Fibroblast of lung (primary cell): ENCODE measurements at regions not wholly inside any gene's neighbourhood (a gene's known extent, or its start where the extent isn't known, plus 50 kb on each side); places are given as distances from the start of the nearest gene placed in this dataset.

Experiments used
- DNase-seq, 2 donors: peaks; one replicate each; pipeline versions ENCODE4 v3.0.0 to v3.0.0-alpha.2; 2010; ENCODE audit warnings: low read depth in 2 of 2
- H2AFZ ChIP-seq: 2 replicates; pipeline ENCODE4 v1.5.1; 2012; ENCODE audit warnings: low read length, control low read depth, inconsistent platforms
- H3K27ac ChIP-seq: 2 replicates; pipeline ENCODE4 v1.5.1; 2011; ENCODE audit warnings: low read length, control low read depth; ENCODE audit not compliant: insufficient read depth
- H3K27me3 ChIP-seq: 2 replicates; pipeline ENCODE4 v1.5.1; 2011; ENCODE audit warnings: mild to moderate bottlenecking, low read length; ENCODE audit not compliant: control insufficient read depth, insufficient read depth
- H3K36me3 ChIP-seq: 2 replicates; pipeline ENCODE4 v1.5.1; 2011; ENCODE audit warnings: low read length; ENCODE audit not compliant: control insufficient read depth, insufficient read depth
- H3K4me1 ChIP-seq: 2 replicates; pipeline ENCODE4 v1.5.1; 2011; ENCODE audit warnings: low read length; ENCODE audit not compliant: control insufficient read depth, insufficient read depth; ENCODE audit errors: extremely low read depth
- H3K4me2 ChIP-seq: 2 replicates; pipeline ENCODE4 v1.5.1; 2011; ENCODE audit warnings: low read length, control low read depth; ENCODE audit not compliant: insufficient read depth; ENCODE audit errors: extremely low read depth
- H3K4me3 ChIP-seq, 4 experiments: fragments of 200-600 bp in 1 of 4; sonication (generic) in 1 of 4; replicated peaks in 1 of 4; 2 replicates each; pipeline ENCODE4 v1.5.1; 2011 to 2016; ENCODE audit warnings: low read length in 4 of 4, low read depth in 3 of 4, mild to moderate bottlenecking in 3 of 4, control low read depth in 2 of 4, inconsistent platforms in 1 of 4, mixed read lengths in 1 of 4; ENCODE audit not compliant: insufficient read depth in 1 of 4; ENCODE audit errors: control extremely low read depth in 1 of 4
- H3K79me2 ChIP-seq: 2 replicates; pipeline ENCODE4 v1.5.1; 2012; ENCODE audit warnings: mild to moderate bottlenecking, low read length, inconsistent platforms; ENCODE audit not compliant: control insufficient read depth, insufficient read depth
- H3K9ac ChIP-seq: 2 replicates; pipeline ENCODE4 v1.5.1; 2011; ENCODE audit warnings: mild to moderate bottlenecking, low read length, control low read depth; ENCODE audit not compliant: insufficient read depth
- H3K9me3 ChIP-seq: 2 replicates; pipeline ENCODE4 v1.5.1; 2012; ENCODE audit warnings: low read depth, low read length; ENCODE audit not compliant: control insufficient read depth, insufficient read depth
- H4K20me1 ChIP-seq: 2 replicates; pipeline ENCODE4 v1.5.1; 2011; ENCODE audit warnings: low read length; ENCODE audit not compliant: control insufficient read depth, insufficient read depth; ENCODE audit errors: extremely low read depth
- EZH2 ChIP-seq: IDR thresholded peaks from 2 replicates; pipeline ENCODE4 v1.5.1; 2012; ENCODE audit warnings: low read length, control low read depth, mild to moderate bottlenecking; ENCODE audit errors: missing control alignments
- TF ChIP-seq, protein P1 (sequence below), 2 donors: IDR thresholded peaks in 1 of 2; conservative IDR thresholded peaks in 1 of 2; 1 replicate in 1 of 2; 2 replicates in 1 of 2; pipeline ENCODE4 v1.5.1; 2011 to 2012; ENCODE audit warnings: low read length in 2 of 2, control low read depth in 1 of 2, inconsistent platforms in 1 of 2, low read depth in 1 of 2, mild to moderate bottlenecking in 1 of 2

DNA sequence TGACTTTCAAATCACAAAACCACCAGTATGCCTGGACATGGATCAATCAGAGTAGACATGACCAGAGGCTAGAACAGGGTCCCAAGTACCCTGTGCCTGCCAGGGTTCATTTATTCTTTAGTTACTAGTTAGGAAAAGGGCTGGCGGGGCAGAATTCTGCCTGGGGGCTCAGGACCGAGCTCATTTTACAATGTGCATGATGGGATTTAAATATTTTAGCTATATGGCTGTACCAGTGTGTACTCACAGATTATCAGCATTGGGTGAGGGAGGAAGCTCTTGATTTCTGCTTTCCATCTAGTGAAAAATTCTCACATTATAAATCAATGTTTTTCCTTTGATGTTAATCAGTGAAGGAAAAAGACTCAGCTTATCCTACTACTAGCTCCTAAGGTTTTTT lies 1511.1 kb downstream of the EFNA5 start:
- no peak for DNase-seq
- TF ChIP-seq EZH2, result no peak
- TF ChIP-seq, protein P1, sequence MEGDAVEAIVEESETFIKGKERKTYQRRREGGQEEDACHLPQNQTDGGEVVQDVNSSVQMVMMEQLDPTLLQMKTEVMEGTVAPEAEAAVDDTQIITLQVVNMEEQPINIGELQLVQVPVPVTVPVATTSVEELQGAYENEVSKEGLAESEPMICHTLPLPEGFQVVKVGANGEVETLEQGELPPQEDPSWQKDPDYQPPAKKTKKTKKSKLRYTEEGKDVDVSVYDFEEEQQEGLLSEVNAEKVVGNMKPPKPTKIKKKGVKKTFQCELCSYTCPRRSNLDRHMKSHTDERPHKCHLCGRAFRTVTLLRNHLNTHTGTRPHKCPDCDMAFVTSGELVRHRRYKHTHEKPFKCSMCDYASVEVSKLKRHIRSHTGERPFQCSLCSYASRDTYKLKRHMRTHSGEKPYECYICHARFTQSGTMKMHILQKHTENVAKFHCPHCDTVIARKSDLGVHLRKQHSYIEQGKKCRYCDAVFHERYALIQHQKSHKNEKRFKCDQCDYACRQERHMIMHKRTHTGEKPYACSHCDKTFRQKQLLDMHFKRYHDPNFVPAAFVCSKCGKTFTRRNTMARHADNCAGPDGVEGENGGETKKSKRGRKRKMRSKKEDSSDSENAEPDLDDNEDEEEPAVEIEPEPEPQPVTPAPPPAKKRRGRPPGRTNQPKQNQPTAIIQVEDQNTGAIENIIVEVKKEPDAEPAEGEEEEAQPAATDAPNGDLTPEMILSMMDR (conservative IDR thresholded peaks at IDR 0.05 in 1 of 2, IDR thresholded peaks at IDR 0.05 in 1 of 2; ENCODE audit: low read depth in 1 of 2, low read length in 2 of 2), result no peak
- Histone ChIP-seq H3K27me3 (no peaks in the 10 kb centered on the region), H3K27ac (no peak overlapping the region), H3K4me2 (no peak overlapping the region), H3K79me2 (no peaks in the 10 kb centered on the region), H3K36me3 (no peaks in the 10 kb centered on the region), H3K9me3 (no peaks in the 10 kb centered on the region), H3K4me3 (no peak overlapping the region), H2AFZ (no peak overlapping the region), H3K4me1 (no peaks in the 10 kb centered on the region), H3K9ac (no peak overlapping the region), H4K20me1 (no peaks in the 10 kb centered on the region)

DNA sequence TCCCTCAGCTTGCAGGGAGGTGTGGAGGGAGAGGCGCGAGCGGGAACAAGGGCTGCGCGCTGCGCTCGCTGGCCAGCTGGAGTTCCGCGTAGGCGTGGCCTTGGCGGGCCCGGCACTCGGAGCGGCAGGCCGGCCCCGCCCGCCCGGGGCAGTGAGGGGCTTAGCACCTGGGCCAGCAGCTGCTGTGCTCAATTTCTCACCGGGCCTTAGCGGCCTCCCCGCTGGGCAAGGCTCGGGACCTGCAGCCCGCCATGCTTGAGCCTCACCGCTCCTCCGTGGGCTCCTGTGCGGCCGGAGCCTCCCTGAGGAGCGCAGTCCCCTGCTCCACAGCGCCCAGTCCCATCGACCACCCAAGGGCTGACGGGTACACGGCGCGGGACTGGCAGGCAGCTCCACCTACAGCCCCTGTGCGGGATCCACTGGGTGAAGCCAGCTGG lies 1516.4 kb downstream of the EFNA5 start:
- Histone ChIP-seq H3K79me2 (no peaks in the 10 kb centered on the region), H3K27me3 (no peaks in the 10 kb centered on the region), H3K9ac (no peak overlapping the region), H3K27ac (no peak overlapping the region), H3K36me3 (no peaks in the 10 kb centered on the region), H4K20me1 (no peaks in the 10 kb centered on the region), H3K9me3 (no peaks in the 10 kb centered on the region), H3K4me2 (no peak overlapping the region), H3K4me1 (no peaks in the 10 kb centered on the region), H3K4me3 (no peak overlapping the region), H2AFZ (no peak overlapping the region)
- no peak for TF ChIP-seq EZH2
- TF ChIP-seq, protein P1 (conservative IDR thresholded peaks at IDR 0.05 in 1 of 2, IDR thresholded peaks at IDR 0.05 in 1 of 2; ENCODE audit: low read depth in 1 of 2, low read length in 2 of 2), result no peak
- no peak for DNase-seq

DNA sequence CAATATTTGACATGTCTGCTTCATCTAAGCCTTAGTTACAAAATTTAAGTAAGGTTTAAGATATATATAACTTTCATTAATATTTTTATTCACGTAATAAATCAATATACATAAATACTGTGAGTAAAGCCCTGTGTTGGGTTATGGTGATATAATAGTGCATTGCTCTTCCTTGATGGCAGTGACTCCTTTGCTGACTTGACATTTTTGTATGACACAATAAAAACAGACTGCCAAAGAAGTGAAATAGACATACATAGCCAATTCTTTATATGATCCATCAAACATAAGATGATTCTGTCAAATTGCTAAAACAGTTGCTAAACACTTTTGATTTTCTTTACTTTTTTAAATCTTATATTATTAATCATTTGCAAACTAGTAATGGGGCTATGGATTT lies 1518.2 kb downstream of the EFNA5 start:
- Histone ChIP-seq H4K20me1 (no peaks in the 10 kb centered on the region), H3K9ac (no peak overlapping the region), H3K27me3 (no peaks in the 10 kb centered on the region), H3K4me2 (no peak overlapping the region), H3K4me3 (no peak overlapping the region), H3K9me3 (no peaks in the 10 kb centered on the region), H2AFZ (no peak overlapping the region), H3K27ac (no peak overlapping the region), H3K4me1 (no peaks in the 10 kb centered on the region), H3K36me3 (no peaks in the 10 kb centered on the region), H3K79me2 (no peaks in the 10 kb centered on the region)
- DNase-seq, result no peak
- TF ChIP-seq EZH2, result no peak
- TF ChIP-seq, protein P1 (conservative IDR thresholded peaks at IDR 0.05 in 1 of 2, IDR thresholded peaks at IDR 0.05 in 1 of 2; ENCODE audit: low read depth in 1 of 2, low read length in 2 of 2), result no peak
